WTC11 (cell line): ENCODE measurements at regions not wholly inside any gene's neighbourhood (a gene's known extent, or its start where the extent isn't known, plus 50 kb on each side); places are given as distances from the start of the nearest gene placed in this dataset.

Experiments used
- TF ChIP-seq, protein P1 (sequence below): sonication (generic); formaldehyde crosslinking; conservative IDR thresholded peaks from 2 replicates; pipeline ENCODE4 v1.8.1; 2022; ENCODE audit warnings: mild to moderate bottlenecking, missing genetic modification reagents
- TF ChIP-seq, protein P2 (sequence below): sonication (generic); formaldehyde crosslinking; IDR thresholded peaks from 2 replicates; pipeline ENCODE4 v1.8.1; 2023; ENCODE audit warnings: mild to moderate bottlenecking, missing genetic modification reagents, moderate library complexity
- TF ChIP-seq, protein P3 (sequence below): fragments of 200-600 bp; IDR thresholded peaks from 2 replicates; pipeline ENCODE4 v1.8.0; 2022; ENCODE audit warnings: antibody characterized with exemption

DNA sequence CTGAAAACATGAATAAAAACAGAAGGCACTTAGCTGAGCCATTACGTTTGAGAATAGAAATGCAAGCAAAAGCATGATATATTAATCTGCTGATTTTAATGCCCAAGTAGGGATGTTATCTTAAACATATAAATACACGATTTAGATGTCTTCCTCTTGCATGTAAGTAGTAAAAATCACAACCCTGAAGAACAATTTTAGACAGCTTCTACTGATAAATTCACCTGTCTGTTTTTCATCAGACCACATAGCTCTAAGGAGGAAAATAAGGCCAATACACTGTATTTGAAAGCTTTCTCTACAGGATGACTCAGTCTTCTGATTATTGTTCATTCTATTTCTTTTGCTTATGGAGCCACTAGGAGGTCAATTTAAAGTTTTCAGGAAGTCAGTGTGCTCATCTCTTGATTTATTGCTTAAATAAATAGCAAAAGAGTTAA lies 210.9 kb upstream of the CHRM2 start:
- TF ChIP-seq, protein P1, sequence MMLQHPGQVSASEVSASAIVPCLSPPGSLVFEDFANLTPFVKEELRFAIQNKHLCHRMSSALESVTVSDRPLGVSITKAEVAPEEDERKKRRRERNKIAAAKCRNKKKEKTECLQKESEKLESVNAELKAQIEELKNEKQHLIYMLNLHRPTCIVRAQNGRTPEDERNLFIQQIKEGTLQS (CRISPR knock-in tag), result no peak
- TF ChIP-seq, protein P2, sequence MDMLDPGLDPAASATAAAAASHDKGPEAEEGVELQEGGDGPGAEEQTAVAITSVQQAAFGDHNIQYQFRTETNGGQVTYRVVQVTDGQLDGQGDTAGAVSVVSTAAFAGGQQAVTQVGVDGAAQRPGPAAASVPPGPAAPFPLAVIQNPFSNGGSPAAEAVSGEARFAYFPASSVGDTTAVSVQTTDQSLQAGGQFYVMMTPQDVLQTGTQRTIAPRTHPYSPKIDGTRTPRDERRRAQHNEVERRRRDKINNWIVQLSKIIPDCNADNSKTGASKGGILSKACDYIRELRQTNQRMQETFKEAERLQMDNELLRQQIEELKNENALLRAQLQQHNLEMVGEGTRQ, result no peak
- TF ChIP-seq, protein P3, sequence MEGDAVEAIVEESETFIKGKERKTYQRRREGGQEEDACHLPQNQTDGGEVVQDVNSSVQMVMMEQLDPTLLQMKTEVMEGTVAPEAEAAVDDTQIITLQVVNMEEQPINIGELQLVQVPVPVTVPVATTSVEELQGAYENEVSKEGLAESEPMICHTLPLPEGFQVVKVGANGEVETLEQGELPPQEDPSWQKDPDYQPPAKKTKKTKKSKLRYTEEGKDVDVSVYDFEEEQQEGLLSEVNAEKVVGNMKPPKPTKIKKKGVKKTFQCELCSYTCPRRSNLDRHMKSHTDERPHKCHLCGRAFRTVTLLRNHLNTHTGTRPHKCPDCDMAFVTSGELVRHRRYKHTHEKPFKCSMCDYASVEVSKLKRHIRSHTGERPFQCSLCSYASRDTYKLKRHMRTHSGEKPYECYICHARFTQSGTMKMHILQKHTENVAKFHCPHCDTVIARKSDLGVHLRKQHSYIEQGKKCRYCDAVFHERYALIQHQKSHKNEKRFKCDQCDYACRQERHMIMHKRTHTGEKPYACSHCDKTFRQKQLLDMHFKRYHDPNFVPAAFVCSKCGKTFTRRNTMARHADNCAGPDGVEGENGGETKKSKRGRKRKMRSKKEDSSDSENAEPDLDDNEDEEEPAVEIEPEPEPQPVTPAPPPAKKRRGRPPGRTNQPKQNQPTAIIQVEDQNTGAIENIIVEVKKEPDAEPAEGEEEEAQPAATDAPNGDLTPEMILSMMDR, result no peak
